Vagina (tissue), 2 donors: ENCODE measurements at regions not wholly inside any gene's neighbourhood (a gene's known extent, or its start where the extent isn't known, plus 50 kb on each side); places are given as distances from the start of the nearest gene placed in this dataset.

Experiments used
- CTCF ChIP-seq, 3 experiments: fragments of 450-650 bp in 2 of 3; fragments of 200-600 bp in 1 of 3; sonication (generic) in 1 of 3; IDR thresholded peaks; one replicate each; pipeline ENCODE4 v1.5.1; 2017 to 2019; ENCODE audit warnings: antibody characterized with exemption in 3 of 3, mild to moderate bottlenecking in 2 of 3, moderate library complexity in 2 of 3
- POLR2A ChIP-seq, 2 donors: fragments of 450-650 bp; IDR thresholded peaks; one replicate each; pipeline ENCODE4 v1.6.1; 2017; ENCODE audit warnings: antibody characterized with exemption in 2 of 2, mild to moderate bottlenecking in 2 of 2, moderate library complexity in 2 of 2

DNA sequence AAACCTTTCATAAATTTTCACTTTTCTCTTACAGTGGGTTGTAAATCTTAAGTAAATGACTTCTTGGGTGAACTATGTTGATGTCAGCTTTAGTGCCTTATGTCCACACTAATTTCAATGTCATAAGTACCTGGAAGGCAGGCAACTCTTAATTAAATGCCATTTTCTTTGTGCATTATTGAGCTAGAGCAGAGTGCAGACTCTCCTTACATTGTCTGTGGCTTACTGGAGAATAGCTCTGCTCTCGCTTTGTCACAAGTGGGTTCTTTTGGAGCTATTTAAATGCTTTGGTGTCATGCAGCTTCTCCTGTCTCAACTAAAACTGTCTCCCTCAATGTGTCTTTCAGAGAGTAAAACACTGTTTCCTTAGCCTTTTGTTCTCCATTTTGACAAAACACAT, 411.6 kb downstream of the STIM2 start:
- TF ChIP-seq POLR2A (IDR thresholded peaks at IDR 0.05): no peak
- TF ChIP-seq CTCF (IDR thresholded peaks at IDR 0.05): no peak
